ENCODE measurements at regions not wholly inside any gene's neighbourhood (a gene's known extent, or its start where the extent isn't known, plus 50 kb on each side); places are given as distances from the start of the nearest gene placed in this dataset.

DNA sequence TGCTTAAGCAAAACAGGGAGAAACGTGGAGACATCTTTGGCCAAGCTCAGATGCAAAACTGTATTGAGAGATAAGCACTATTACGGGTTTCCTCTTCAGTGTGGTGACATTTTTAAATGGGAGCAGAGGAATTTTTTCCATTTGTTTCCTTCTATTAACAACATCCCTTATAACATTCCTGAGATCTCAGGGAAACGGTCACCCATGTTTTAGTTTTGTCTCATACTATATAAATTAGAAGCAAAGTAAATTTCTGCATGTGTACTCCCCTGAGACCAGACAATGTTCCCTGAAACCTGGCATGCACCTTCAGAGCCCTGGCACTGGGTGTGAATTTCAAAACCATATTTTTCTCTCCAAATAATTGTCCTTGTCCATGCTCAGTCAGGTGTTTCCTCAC is 57.6 kb upstream of the RNF152 start:
- no peak overlapping the region for H3K4me3 Mint-ChIP-seq
- H3K27me3 Mint-ChIP-seq, result peaks cover 32% of the 10 kb centered on the region
- peaks cover 18% of the 10 kb centered on the region for H3K4me1 Mint-ChIP-seq (ENCODE audit: low read depth)
- CTCF ChIA-PET, result no interaction called here
- POLR2A ChIA-PET, result no interaction called here
- no peak overlapping the region for H3K27ac Mint-ChIP-seq
- TF ChIP-seq, protein P1, sequence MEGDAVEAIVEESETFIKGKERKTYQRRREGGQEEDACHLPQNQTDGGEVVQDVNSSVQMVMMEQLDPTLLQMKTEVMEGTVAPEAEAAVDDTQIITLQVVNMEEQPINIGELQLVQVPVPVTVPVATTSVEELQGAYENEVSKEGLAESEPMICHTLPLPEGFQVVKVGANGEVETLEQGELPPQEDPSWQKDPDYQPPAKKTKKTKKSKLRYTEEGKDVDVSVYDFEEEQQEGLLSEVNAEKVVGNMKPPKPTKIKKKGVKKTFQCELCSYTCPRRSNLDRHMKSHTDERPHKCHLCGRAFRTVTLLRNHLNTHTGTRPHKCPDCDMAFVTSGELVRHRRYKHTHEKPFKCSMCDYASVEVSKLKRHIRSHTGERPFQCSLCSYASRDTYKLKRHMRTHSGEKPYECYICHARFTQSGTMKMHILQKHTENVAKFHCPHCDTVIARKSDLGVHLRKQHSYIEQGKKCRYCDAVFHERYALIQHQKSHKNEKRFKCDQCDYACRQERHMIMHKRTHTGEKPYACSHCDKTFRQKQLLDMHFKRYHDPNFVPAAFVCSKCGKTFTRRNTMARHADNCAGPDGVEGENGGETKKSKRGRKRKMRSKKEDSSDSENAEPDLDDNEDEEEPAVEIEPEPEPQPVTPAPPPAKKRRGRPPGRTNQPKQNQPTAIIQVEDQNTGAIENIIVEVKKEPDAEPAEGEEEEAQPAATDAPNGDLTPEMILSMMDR (IDR thresholded peaks at IDR 0.05), result no peak
- H3K36me3 Mint-ChIP-seq (ENCODE audit: low read depth), result no peaks in the 10 kb centered on the region
- DNase-seq (no peak), ATAC-seq (no peak)
- intact Hi-C loops (cut with micrococcal nuclease), result loop anchor here (5.0 kb wide), 1 partner anchor 33 kb away; no protein-coding TSS in a partner anchor
- H3K9me3 Mint-ChIP-seq, result no peaks in the 10 kb centered on the region

DNA sequence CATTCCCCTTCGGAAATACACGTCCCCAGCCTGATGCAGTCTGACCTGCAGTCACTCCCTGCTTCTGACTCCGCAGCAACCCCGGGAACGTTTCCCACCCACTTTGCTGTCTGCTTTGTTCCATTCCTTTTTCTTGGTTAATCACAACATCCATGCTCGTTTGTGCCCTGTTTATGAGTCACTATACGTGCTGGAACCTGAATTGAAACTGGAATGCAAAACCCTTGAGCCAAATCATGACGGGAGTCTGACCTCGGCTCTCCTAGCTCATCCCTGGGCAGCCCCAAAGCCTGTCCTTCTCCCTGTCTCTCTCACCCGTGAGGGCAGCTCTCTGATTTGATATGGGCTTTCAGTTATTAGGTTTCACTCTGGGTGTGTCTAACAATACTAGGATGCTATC is 57.1 kb upstream of the RNF152 start:
- intact Hi-C loops (cut with micrococcal nuclease), result loop anchor here (5.0 kb wide), 1 partner anchor 33 kb away; no protein-coding TSS in a partner anchor
- peaks cover 34% of the 10 kb centered on the region for H3K27me3 Mint-ChIP-seq
- ATAC-seq (no peak), DNase-seq (no peak)
- peaks cover 18% of the 10 kb centered on the region for H3K4me1 Mint-ChIP-seq (ENCODE audit: low read depth)
- ChIA-PET POLR2A (no interaction called here), CTCF (no interaction called here)
- no peaks in the 10 kb centered on the region for H3K36me3 Mint-ChIP-seq (ENCODE audit: low read depth)
- H3K27ac Mint-ChIP-seq, result no peak overlapping the region
- TF ChIP-seq, protein P1 (IDR thresholded peaks at IDR 0.05), result no peak
- no peak overlapping the region for H3K4me3 Mint-ChIP-seq
- no peaks in the 10 kb centered on the region for H3K9me3 Mint-ChIP-seq

DNA sequence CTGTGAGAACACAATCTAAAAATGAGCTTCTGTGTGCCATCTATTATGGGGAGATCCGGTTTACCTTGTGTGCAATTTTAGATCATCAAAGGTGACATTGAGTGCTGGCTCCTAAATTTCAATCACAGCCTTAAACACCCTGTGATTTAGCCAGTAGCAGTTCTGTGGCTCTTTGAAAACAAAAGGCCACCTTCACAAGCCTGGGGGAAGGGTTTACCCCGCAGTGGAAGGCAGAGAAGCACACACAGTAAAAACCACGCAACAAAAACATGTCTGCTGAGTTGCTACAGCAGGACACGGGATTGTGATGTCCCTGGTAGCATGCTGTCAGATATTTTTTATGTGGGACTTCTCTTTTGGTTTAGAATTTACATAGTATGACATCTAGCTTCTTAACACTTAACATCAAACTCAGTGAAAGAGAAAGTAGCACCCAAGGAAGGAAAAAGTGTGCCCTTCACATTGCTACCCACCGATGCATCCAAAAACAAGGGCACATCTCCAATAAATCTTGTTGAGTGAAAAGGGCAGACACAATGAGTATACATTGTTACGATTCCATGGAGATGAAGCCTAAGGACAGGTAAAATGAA is 56.1 kb upstream of the RNF152 start:
- Mint-ChIP-seq H3K27me3 (peaks cover 34% of the 10 kb centered on the region), H3K4me3 (no peak overlapping the region)
- intact Hi-C loops (cut with micrococcal nuclease), result no loop called here

DNA sequence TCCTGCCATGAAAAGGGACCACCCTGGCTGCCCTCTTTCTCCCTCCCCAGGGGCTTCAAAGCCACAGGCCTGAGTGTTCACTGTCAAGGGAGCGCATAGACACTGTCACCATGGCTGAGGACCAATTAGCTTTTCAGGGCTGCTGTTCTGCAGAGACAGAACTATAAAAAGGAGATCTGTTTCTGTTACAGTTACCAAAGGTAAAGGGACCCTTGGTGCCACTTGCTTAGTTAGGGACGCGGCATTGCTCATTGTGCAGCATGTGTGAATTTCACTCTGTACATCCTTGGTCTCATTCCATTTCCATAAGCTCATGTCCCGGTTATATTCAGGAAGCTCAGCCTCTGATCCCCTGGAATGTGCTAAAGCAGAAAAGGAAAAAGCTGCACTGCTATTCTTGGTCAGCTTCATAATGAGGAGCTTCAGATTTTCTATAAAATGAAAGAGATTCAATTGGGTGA is 55.5 kb upstream of the RNF152 start:
- H3K27me3 Mint-ChIP-seq, result peaks cover 30% of the 10 kb centered on the region
- TF ChIP-seq, protein P1 (IDR thresholded peaks at IDR 0.05), result no peak
- H3K4me1 Mint-ChIP-seq (ENCODE audit: low read depth), result peaks cover 24% of the 10 kb centered on the region
- H3K27ac Mint-ChIP-seq, result no peak overlapping the region
- DNase-seq (no peak), ATAC-seq (no peak)
- H3K4me3 Mint-ChIP-seq, result no peak overlapping the region
- intact Hi-C loops (cut with micrococcal nuclease), result no loop called here
- CTCF ChIA-PET, result interaction anchor here (0.8 kb wide), 1 partner anchor 8 kb away, joined by 3 read pairs; no protein-coding TSS in a partner anchor
- POLR2A ChIA-PET, result interaction anchor here (1.0 kb wide), 1 partner anchor 153 kb away, joined by 4 read pairs; no protein-coding TSS in a partner anchor
- no peaks in the 10 kb centered on the region for H3K9me3 Mint-ChIP-seq
- H3K36me3 Mint-ChIP-seq (ENCODE audit: low read depth), result no peaks in the 10 kb centered on the region

More for the DNA sequence above, 56.1 kb upstream of the RNF152 start:
- no peaks in the 10 kb centered on the region for H3K36me3 Mint-ChIP-seq (ENCODE audit: low read depth)
- ChIA-PET POLR2A (interaction anchor here (1.0 kb wide), 1 partner anchor 153 kb away, joined by 4 read pairs; no protein-coding TSS in a partner anchor), CTCF (interaction anchor here (0.8 kb wide), 1 partner anchor 8 kb away, joined by 3 read pairs; no protein-coding TSS in a partner anchor)
- TF ChIP-seq, protein P1 (IDR thresholded peaks at IDR 0.05), result no peak
- peaks cover 21% of the 10 kb centered on the region for H3K4me1 Mint-ChIP-seq (ENCODE audit: low read depth)
- ATAC-seq, result peak; percentile 14
- no peak for DNase-seq
- H3K9me3 Mint-ChIP-seq, result no peaks in the 10 kb centered on the region
- no peak overlapping the region for H3K27ac Mint-ChIP-seq

DNA sequence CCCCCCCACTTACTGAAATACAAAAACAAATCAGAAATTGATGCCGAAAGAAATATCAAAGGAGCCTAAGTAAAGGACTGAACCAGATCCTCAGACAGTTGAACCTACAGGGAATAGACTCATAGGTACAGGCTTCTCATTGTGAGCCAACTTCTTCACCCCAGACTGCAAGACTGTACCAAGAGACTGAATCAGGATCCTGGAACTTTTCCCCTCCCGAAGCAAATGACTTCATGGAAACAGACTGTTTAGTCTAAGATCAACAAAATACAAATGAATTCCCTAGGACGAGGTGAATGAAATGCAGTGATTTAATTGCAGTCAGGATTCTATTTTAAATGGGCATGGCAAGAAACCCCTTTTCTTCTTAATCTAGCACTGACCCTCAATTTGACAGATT is 53.6 kb upstream of the RNF152 start:
- H3K4me3 Mint-ChIP-seq, result no peak overlapping the region
- DNase-seq (no peak), ATAC-seq (no peak)
- H3K9me3 Mint-ChIP-seq, result no peaks in the 10 kb centered on the region
- intact Hi-C loops (cut with micrococcal nuclease), result no loop called here
- ChIA-PET CTCF (no interaction called here), POLR2A (no interaction called here)
- peaks cover 22% of the 10 kb centered on the region for H3K4me1 Mint-ChIP-seq (ENCODE audit: low read depth)
- H3K36me3 Mint-ChIP-seq (ENCODE audit: low read depth), result no peaks in the 10 kb centered on the region
- H3K27me3 Mint-ChIP-seq, result peaks cover 27% of the 10 kb centered on the region
- TF ChIP-seq, protein P1 (IDR thresholded peaks at IDR 0.05), result no peak
- no peak overlapping the region for H3K27ac Mint-ChIP-seq

All from activated CD8-positive, alpha-beta T cell treated with anti-CD3 and anti-CD28 coated beads for 36 hours (primary cell).